Astrocyte of the spinal cord (primary cell): ENCODE measurements at regions not wholly inside any gene's neighbourhood (a gene's known extent, or its start where the extent isn't known, plus 50 kb on each side); places are given as distances from the start of the nearest gene placed in this dataset.

Experiments
- DNase-seq: peaks from one replicate; pipeline ENCODE4 v3.0.0; 2011; ENCODE audit warnings: low read depth, low spot score
- H3K4me3 ChIP-seq: 2 replicates; pipeline ENCODE4 v1.5.1; 2011; ENCODE audit warnings: low read depth, mild to moderate bottlenecking, low read length, moderate library complexity
- CTCF ChIP-seq: IDR thresholded peaks from 2 replicates; pipeline ENCODE4 v1.5.1; 2012; ENCODE audit warnings: low read depth, mild to moderate bottlenecking, low read length, inconsistent platforms
- in situ Hi-C: cut with HindIII; loops from 2 replicates; pipeline ENCODE4 v1.10.0; 2017; ENCODE audit warnings: low sequenced_read_pairs

GRCh38 chr4:159980826-159981468 is 878.1 kb downstream of the RAPGEF2 start:
- no peak for DNase-seq
- TF ChIP-seq CTCF: no peak
- in situ Hi-C loops: no loop called here
- H3K4me3 ChIP-seq: no peak overlapping the region

- no peak for DNase-seq
- TF ChIP-seq CTCF: no peak
- in situ Hi-C loops: no loop called here
- H3K4me3 ChIP-seq: no peak overlapping the region
Observed at GRCh38 chr4:159981469-159981856, 878.6 kb downstream of the RAPGEF2 start.

- TF ChIP-seq CTCF: no peak
- H3K4me3 ChIP-seq: no peak overlapping the region
- in situ Hi-C loops: no loop called here
- DNase-seq: peak; percentile 15
Observed at GRCh38 chr4:159983082-159983481, 880.2 kb downstream of the RAPGEF2 start.

GRCh38 chr4:160009656-160010493 is 907.0 kb downstream of the RAPGEF2 start:
- TF ChIP-seq CTCF: no peak
- in situ Hi-C loops: no loop called here
- DNase-seq: no peak
- no peak overlapping the region for H3K4me3 ChIP-seq

- DNase-seq: no peak
- no peak overlapping the region for H3K4me3 ChIP-seq
- no peak for TF ChIP-seq CTCF
- in situ Hi-C loops: no loop called here
Observed at GRCh38 chr4:160019936-160020335, 917.1 kb downstream of the RAPGEF2 start.

GRCh38 chr4:160020804-160021203 is 917.9 kb downstream of the RAPGEF2 start:
- in situ Hi-C loops: no loop called here
- TF ChIP-seq CTCF: no peak
- H3K4me3 ChIP-seq: no peak overlapping the region
- peak; percentile 12 for DNase-seq
